ENCODE measurements at regions not wholly inside any gene's neighbourhood (a gene's known extent, or its start where the extent isn't known, plus 50 kb on each side); places are given as distances from the start of the nearest gene placed in this dataset.

GRCh38 chr6:15044146-15044882 lies 201.6 kb upstream of the JARID2 start:
- ATAC-seq (no peak), DNase-seq (ENCODE audit: missing footprints) (no peak)
- intact Hi-C loops (cut with DNase I) = no loop called here

GRCh38 chr6:15044948-15045347 lies 200.9 kb upstream of the JARID2 start:
- ATAC-seq = no peak
- intact Hi-C loops (cut with DNase I) = no loop called here
- DNase-seq (ENCODE audit: missing footprints) = no peak

GRCh38 chr6:15046751-15047150 lies 199.1 kb upstream of the JARID2 start:
- no peak for DNase-seq (ENCODE audit: missing footprints)
- intact Hi-C loops (cut with DNase I) = no loop called here
- ATAC-seq = no peak

- intact Hi-C loops (cut with DNase I) = no loop called here
- no peak for ATAC-seq
- DNase-seq (ENCODE audit: missing footprints) = no peak
Measured at GRCh38 chr6:15048367-15048766, 197.5 kb upstream of the JARID2 start.

GRCh38 chr6:15058200-15059061 lies 187.4 kb upstream of the JARID2 start:
- intact Hi-C loops (cut with DNase I) = no loop called here
- no peak for ATAC-seq
- DNase-seq (ENCODE audit: missing footprints) = no peak

- DNase-seq (ENCODE audit: missing footprints) (no peak), ATAC-seq (peak; percentile 60)
- intact Hi-C loops (cut with DNase I) = no loop called here
Measured at GRCh38 chr6:15061180-15061641, 184.7 kb upstream of the JARID2 start.

- no peak for ATAC-seq
- intact Hi-C loops (cut with DNase I) = no loop called here
Measured at GRCh38 chr6:15061908-15062515, 183.9 kb upstream of the JARID2 start.

GRCh38 chr6:15062516-15063252 lies 183.2 kb upstream of the JARID2 start:
- peak; percentile 70 for ATAC-seq
- intact Hi-C loops (cut with DNase I) = no loop called here
- DNase-seq (ENCODE audit: missing footprints) = no peak

More at GRCh38 chr6:15061908-15062515, 183.9 kb upstream of the JARID2 start:
- no peak for DNase-seq (ENCODE audit: missing footprints)

- intact Hi-C loops (cut with DNase I) = no loop called here
- ATAC-seq (peak; percentile 47), DNase-seq (ENCODE audit: missing footprints) (peak; percentile 83)
Measured at GRCh38 chr6:15063253-15063853, 182.5 kb upstream of the JARID2 start.

- ATAC-seq (no peak), DNase-seq (ENCODE audit: missing footprints) (no peak)
- intact Hi-C loops (cut with DNase I) = no loop called here
Measured at GRCh38 chr6:15065261-15065989, 180.4 kb upstream of the JARID2 start.

- intact Hi-C loops (cut with DNase I) = no loop called here
- no peak for ATAC-seq
- DNase-seq (ENCODE audit: missing footprints) = no peak
Measured at GRCh38 chr6:15066089-15066758, 179.6 kb upstream of the JARID2 start.

- DNase-seq (ENCODE audit: missing footprints) (no peak), ATAC-seq (no peak)
- intact Hi-C loops (cut with DNase I) = no loop called here
Measured at GRCh38 chr6:15073344-15073789, 172.5 kb upstream of the JARID2 start.

GRCh38 chr6:15073883-15074465 lies 171.9 kb upstream of the JARID2 start:
- intact Hi-C loops (cut with DNase I) = no loop called here
- DNase-seq (ENCODE audit: missing footprints) (no peak), ATAC-seq (no peak)

- DNase-seq (ENCODE audit: missing footprints) (no peak), ATAC-seq (no peak)
- intact Hi-C loops (cut with DNase I) = no loop called here
Measured at GRCh38 chr6:15074806-15075205, 171.1 kb upstream of the JARID2 start.

GRCh38 chr6:15076565-15076964 lies 169.3 kb upstream of the JARID2 start:
- DNase-seq (ENCODE audit: missing footprints) (no peak), ATAC-seq (no peak)
- intact Hi-C loops (cut with DNase I) = no loop called here

- ATAC-seq (no peak), DNase-seq (ENCODE audit: missing footprints) (no peak)
- intact Hi-C loops (cut with DNase I) = no loop called here
Measured at GRCh38 chr6:15077006-15077405, 168.9 kb upstream of the JARID2 start.

GRCh38 chr6:15077961-15078360 lies 167.9 kb upstream of the JARID2 start:
- no peak for DNase-seq (ENCODE audit: missing footprints)
- intact Hi-C loops (cut with DNase I) = no loop called here
- no peak for ATAC-seq
